Astrocyte (in vitro differentiated cells and primary cell): ENCODE measurements at regions not wholly inside any gene's neighbourhood (a gene's known extent, or its start where the extent isn't known, plus 50 kb on each side); places are given as distances from the start of the nearest gene placed in this dataset.

Source experiments
- CTCF ChIP-seq: IDR thresholded peaks from 2 replicates; pipeline ENCODE4 v1.5.1; 2011; ENCODE audit warnings: low read depth, mild to moderate bottlenecking, inconsistent platforms, low read length, moderate library complexity; ENCODE audit not compliant: insufficient read depth
- EZH2 ChIP-seq: IDR thresholded peaks from 2 replicates; pipeline ENCODE4 v1.6.1; 2012; ENCODE audit warnings: mild to moderate bottlenecking, low read length, inconsistent platforms; ENCODE audit not compliant: insufficient read depth

GRCh38 chr20:51303731-51304670, 238.5 kb downstream of the NFATC2 start:
- TF ChIP-seq CTCF (no peak), EZH2 (no peak)
